Endodermal cell (in vitro differentiated cells): ENCODE measurements at regions not wholly inside any gene's neighbourhood (a gene's known extent, or its start where the extent isn't known, plus 50 kb on each side); places are given as distances from the start of the nearest gene placed in this dataset.

Experiments
- DNase-seq: peaks from one replicate; pipeline ENCODE4 v3.0.0-alpha.2; 2017
- H3K27ac ChIP-seq: 2 replicates; pipeline ENCODE4 v1.5.1; 2013; ENCODE audit warnings: mild to moderate bottlenecking, low read depth, low read length, moderate library complexity
- H3K27me3 ChIP-seq: 2 replicates; pipeline ENCODE4 v1.6.1; 2013; ENCODE audit warnings: mild to moderate bottlenecking, low read length, moderate library complexity; ENCODE audit not compliant: insufficient read depth, control insufficient read depth, poor library complexity, severe bottlenecking
- H3K36me3 ChIP-seq: 2 replicates; pipeline ENCODE4 v1.7.0; 2013; ENCODE audit warnings: mild to moderate bottlenecking, low read length, moderate library complexity; ENCODE audit not compliant: control insufficient read depth, insufficient read depth
- H3K4me1 ChIP-seq: one replicate; pipeline ENCODE4 v1.7.0; 2013; ENCODE audit warnings: low read length; ENCODE audit not compliant: control insufficient read depth, insufficient read depth
- H3K4me3 ChIP-seq: 2 replicates; pipeline ENCODE4 v1.5.1; 2013; ENCODE audit warnings: mild to moderate bottlenecking, low read length, moderate library complexity
- H3K9ac ChIP-seq: 2 replicates; pipeline ENCODE4 v1.6.1; 2013; ENCODE audit warnings: mild to moderate bottlenecking, low read length, moderate library complexity; ENCODE audit not compliant: poor library complexity, severe bottlenecking; ENCODE audit errors: extremely low read depth
- H3K9me3 ChIP-seq: 2 replicates; pipeline ENCODE4 v1.6.1; 2013; ENCODE audit warnings: mild to moderate bottlenecking, low read length, moderate library complexity; ENCODE audit not compliant: control insufficient read depth
- H3K27ac Mint-ChIP-seq: 2 replicates; pipeline ENCODE4 v1.8.0; 2020; ENCODE audit warnings: mixed read lengths
- H3K27me3 Mint-ChIP-seq: 2 replicates; pipeline ENCODE4 v1.8.0; 2021; ENCODE audit warnings: mild to moderate bottlenecking, mixed read lengths; ENCODE audit not compliant: insufficient read depth
- H3K36me3 Mint-ChIP-seq: 2 replicates; pipeline ENCODE4 v1.8.0; 2020; ENCODE audit warnings: low read depth, mixed read lengths
- H3K4me1 Mint-ChIP-seq: 2 replicates; pipeline ENCODE4 v1.8.0; 2020; ENCODE audit warnings: mixed read lengths
- H3K4me3 Mint-ChIP-seq: 2 replicates; pipeline ENCODE4 v1.8.0; 2020; ENCODE audit warnings: mild to moderate bottlenecking, moderate library complexity, mixed read lengths
- H3K9me3 Mint-ChIP-seq: 2 replicates; pipeline ENCODE4 v1.8.0; 2020; ENCODE audit warnings: mild to moderate bottlenecking, mixed read lengths
- CTCF ChIP-seq: fragments of 200-600 bp; sonication (generic); conservative IDR thresholded peaks from 2 replicates; pipeline ENCODE4 v1.5.0; 2021; ENCODE audit warnings: antibody characterized with exemption, mild to moderate bottlenecking
- WGBS, 2 experiments: methylation state at CpG; one replicate each; pipeline versions ENCODE4 v1.1.5 to v1.1.7; 2013; ENCODE audit warnings: missing lambda C conversion rate in 2 of 2, mixed read lengths in 1 of 2; ENCODE audit not compliant: insufficient coverage in 1 of 2, insufficient read length in 1 of 2; 5-methylcytosine and 5-hydroxymethylcytosine counted together

GRCh38 chr7:156496363-156496769 lies 144.2 kb upstream of the RNF32 start:
- Histone ChIP-seq H3K9ac (no peak overlapping the region), H3K9me3 (no peaks in the 10 kb centered on the region), H3K4me1 (no peaks in the 10 kb centered on the region), H3K27me3 (no peaks in the 10 kb centered on the region), H3K4me3 (no peak overlapping the region), H3K36me3 (no peaks in the 10 kb centered on the region), H3K27ac (no peak overlapping the region)
- 80 to 83% methylated on average over 2 to 8 of the region's 8 CpGs for WGBS, 2 experiments
- Mint-ChIP-seq H3K9me3 (peaks cover 7% of the 10 kb centered on the region), H3K4me3 (no peak overlapping the region), H3K27ac (no peak overlapping the region), H3K27me3 (no peaks in the 10 kb centered on the region), H3K4me1 (no peaks in the 10 kb centered on the region), H3K36me3 (no peaks in the 10 kb centered on the region)
- DNase-seq, result no peak
- TF ChIP-seq CTCF, result no peak

- Histone ChIP-seq H3K9me3 (no peaks in the 10 kb centered on the region), H3K4me3 (no peak overlapping the region), H3K27ac (no peak overlapping the region), H3K9ac (no peak overlapping the region), H3K36me3 (no peaks in the 10 kb centered on the region), H3K4me1 (no peaks in the 10 kb centered on the region), H3K27me3 (no peaks in the 10 kb centered on the region)
- H3K9me3 Mint-ChIP-seq, result no peaks in the 10 kb centered on the region
- no peak for DNase-seq
- H3K36me3 Mint-ChIP-seq, result no peaks in the 10 kb centered on the region
- H3K27me3 Mint-ChIP-seq, result no peaks in the 10 kb centered on the region
- no peak overlapping the region for H3K27ac Mint-ChIP-seq
- WGBS, 2 experiments, result 96 to 100% methylated on average over 4 to 5 of the region's 5 CpGs
- no peaks in the 10 kb centered on the region for H3K4me1 Mint-ChIP-seq
- TF ChIP-seq CTCF, result no peak
- no peak overlapping the region for H3K4me3 Mint-ChIP-seq
These were observed 145.6 kb upstream of the RNF32 start for GRCh38 chr7:156494960-156495359.

- Mint-ChIP-seq H3K27me3 (no peaks in the 10 kb centered on the region), H3K9me3 (no peaks in the 10 kb centered on the region), H3K4me3 (no peak overlapping the region), H3K4me1 (no peaks in the 10 kb centered on the region), H3K27ac (no peak overlapping the region), H3K36me3 (no peaks in the 10 kb centered on the region)
- H3K27ac ChIP-seq, result no peak overlapping the region
- no peaks in the 10 kb centered on the region for H3K4me1 ChIP-seq
- H3K9ac ChIP-seq, result no peak overlapping the region
- no peaks in the 10 kb centered on the region for H3K27me3 ChIP-seq
- 89 to 93% methylated on average over 7 of the region's 7 CpGs for WGBS, 2 experiments
- no peak overlapping the region for H3K4me3 ChIP-seq
- no peaks in the 10 kb centered on the region for H3K9me3 ChIP-seq
- no peak for DNase-seq
- TF ChIP-seq CTCF, result no peak
- H3K36me3 ChIP-seq, result no peaks in the 10 kb centered on the region
These were observed 146.6 kb upstream of the RNF32 start for GRCh38 chr7:156493942-156494341.
